CD14-positive monocyte (primary cell): ENCODE measurements at regions not wholly inside any gene's neighbourhood (a gene's known extent, or its start where the extent isn't known, plus 50 kb on each side); places are given as distances from the start of the nearest gene placed in this dataset.

Source experiments
- DNase-seq, 3 donors: peaks; one replicate each; pipeline ENCODE4 v3.0.0-alpha.2; 2011 to 2022
- H2AFZ ChIP-seq: 2 replicates; pipeline ENCODE4 v1.6.0; 2012; ENCODE audit warnings: mild to moderate bottlenecking, low read depth, low read length, inconsistent platforms; ENCODE audit not compliant: insufficient read depth, poor library complexity, severe bottlenecking
- H3K27ac ChIP-seq, 2 donors: 1 replicate in 1 of 2; 2 replicates in 1 of 2; pipeline ENCODE4 v1.5.1; 2012 to 2013; ENCODE audit warnings: low read length in 2 of 2, control low read depth in 1 of 2, inconsistent platforms in 1 of 2, low read depth in 1 of 2, mild to moderate bottlenecking in 1 of 2
- H3K27me3 ChIP-seq, 2 donors: one replicate each; pipeline versions ENCODE4 v1.6.0 to v1.6.1; 2011 to 2013; ENCODE audit warnings: low read length in 2 of 2; ENCODE audit not compliant: control insufficient read depth in 2 of 2, insufficient read depth in 2 of 2
- H3K36me3 ChIP-seq, 2 donors: replicated peaks in 1 of 2; 1 replicate in 1 of 2; 2 replicates in 1 of 2; pipeline versions ENCODE4 v1.5.1 to v1.6.1; 2012 to 2013; ENCODE audit warnings: low read length in 2 of 2, control low read depth in 1 of 2, inconsistent platforms in 1 of 2, mild to moderate bottlenecking in 1 of 2; ENCODE audit not compliant: insufficient read depth in 2 of 2, control insufficient read depth in 1 of 2
- H3K4me1 ChIP-seq, 2 donors: 1 replicate in 1 of 2; 2 replicates in 1 of 2; pipeline versions ENCODE4 v1.5.1 to v1.6.1; 2012 to 2013; ENCODE audit warnings: low read length in 2 of 2, control low read depth in 1 of 2, inconsistent platforms in 1 of 2, mild to moderate bottlenecking in 1 of 2, moderate library complexity in 1 of 2; ENCODE audit not compliant: insufficient read depth in 2 of 2, control insufficient read depth in 1 of 2
- H3K4me2 ChIP-seq: replicated peaks from 2 replicates; pipeline ENCODE3; 2012; ENCODE audit warnings: low read length, moderate library complexity, mild to moderate bottlenecking; ENCODE audit not compliant: poor library complexity, severe bottlenecking; ENCODE audit errors: extremely low read depth
- H3K4me3 ChIP-seq, 3 experiments: fragments of 200-600 bp in 1 of 3; sonication (generic) in 1 of 3; replicated peaks in 1 of 3; 1 replicate in 2 of 3; 2 replicates in 1 of 3; pipeline ENCODE4 v1.5.1; 2011 to 2013; ENCODE audit warnings: low read length in 3 of 3, mild to moderate bottlenecking in 3 of 3, control low read depth in 2 of 3, low read depth in 2 of 3, inconsistent platforms in 1 of 3, moderate library complexity in 1 of 3
- H3K79me2 ChIP-seq: 2 replicates; pipeline ENCODE4 v1.6.0; 2012; ENCODE audit warnings: mild to moderate bottlenecking, control low read depth, inconsistent platforms, low read length, moderate library complexity; ENCODE audit not compliant: insufficient read depth
- H3K9ac ChIP-seq: 2 replicates; pipeline ENCODE4 v1.6.0; 2017; ENCODE audit warnings: low read length, mild to moderate bottlenecking; ENCODE audit not compliant: insufficient read depth, poor library complexity, severe bottlenecking
- H3K9me3 ChIP-seq, 2 donors: replicated peaks in 1 of 2; 1 replicate in 1 of 2; 2 replicates in 1 of 2; pipeline versions ENCODE4 v1.5.1 to v1.6.1; 2012 to 2013; ENCODE audit warnings: low read length in 2 of 2, control low read depth in 1 of 2; ENCODE audit not compliant: control insufficient read depth in 1 of 2, insufficient read depth in 1 of 2
- H4K20me1 ChIP-seq: 2 replicates; pipeline ENCODE4 v1.6.0; 2012; ENCODE audit warnings: mild to moderate bottlenecking, low read length, control low read depth, moderate library complexity; ENCODE audit not compliant: insufficient read depth
- H3K27ac Mint-ChIP-seq, 7 donors: one replicate each; pipeline ENCODE4 v1.8.0; 2020; ENCODE audit warnings: mild to moderate bottlenecking in 7 of 7, mixed read lengths in 7 of 7, moderate library complexity in 6 of 7, inconsistent platforms in 2 of 7
- H3K27me3 Mint-ChIP-seq, 3 donors: one replicate each; pipeline ENCODE4 v1.8.0; 2021 to 2022; ENCODE audit warnings: low read depth in 3 of 3, mild to moderate bottlenecking in 3 of 3, mixed read lengths in 3 of 3, moderate library complexity in 3 of 3, inconsistent platforms in 1 of 3
- H3K36me3 Mint-ChIP-seq, 2 donors: one replicate each; pipeline ENCODE4 v1.8.0; 2020; ENCODE audit warnings: mixed read lengths in 2 of 2, inconsistent platforms in 1 of 2, mild to moderate bottlenecking in 1 of 2
- H3K4me1 Mint-ChIP-seq: one replicate; pipeline ENCODE4 v1.8.0; 2020; ENCODE audit warnings: mild to moderate bottlenecking, mixed read lengths
- H3K4me3 Mint-ChIP-seq, 2 donors: one replicate each; pipeline ENCODE4 v1.8.0; 2020; ENCODE audit warnings: mild to moderate bottlenecking in 2 of 2, mixed read lengths in 2 of 2, moderate library complexity in 1 of 2
- H3K9me3 Mint-ChIP-seq, 7 donors: one replicate each; pipeline ENCODE4 v1.8.0; 2020 to 2022; ENCODE audit warnings: mixed read lengths in 7 of 7, mild to moderate bottlenecking in 6 of 7, moderate library complexity in 6 of 7, inconsistent platforms in 2 of 7
- CTCF ChIP-seq: fragments of 200-600 bp; IDR thresholded peaks from one replicate; pipeline ENCODE4 v1.8.0; 2022; ENCODE audit warnings: antibody characterized with exemption, mild to moderate bottlenecking
- WGBS: methylation state at CpG from one replicate; pipeline ENCODE4 v1.1.5; 2013; ENCODE audit warnings: missing lambda C conversion rate; ENCODE audit not compliant: insufficient coverage; 5-methylcytosine and 5-hydroxymethylcytosine counted together
- intact Hi-C, 2 donors: fragments of 100-400 bp; cut with micrococcal nuclease; formaldehyde crosslinking; loops; one replicate each; pipeline versions ENCODE4 v1.15.0 to v1.15.1; 2023

- Mint-ChIP-seq H3K4me3 (no peak overlapping the region), H3K27ac (no peak overlapping the region), H3K4me1 (peaks cover 2% of the 10 kb centered on the region), H3K9me3 (peaks cover 0 to 7% (median 0%) of the 10 kb centered on the region in 7 donors), H3K27me3 (peaks cover 0 to 5% (median 0%) of the 10 kb centered on the region in 3 donors), H3K36me3 (no peaks in the 10 kb centered on the region)
- Histone ChIP-seq H3K9ac (no peak overlapping the region), H3K27ac (no peak overlapping the region), H2AFZ (no peak overlapping the region), H3K27me3 (no peaks in the 10 kb centered on the region), H4K20me1 (no peaks in the 10 kb centered on the region), H3K9me3 (no peaks in the 10 kb centered on the region), H3K4me3 (no peak overlapping the region), H3K4me2 (no peak overlapping the region), H3K4me1 (no peaks in the 10 kb centered on the region), H3K36me3 (no peaks in the 10 kb centered on the region), H3K79me2 (no peaks in the 10 kb centered on the region)
- intact Hi-C loops: no loop called here
- DNase-seq: no peak
- WGBS: no CpG with 5 or more reads among the region's 4 CpGs
- no peak for TF ChIP-seq CTCF
Observed at GRCh38 chr3:34203386-34203785, 405.0 kb downstream of the PDCD6IP start.

DNA sequence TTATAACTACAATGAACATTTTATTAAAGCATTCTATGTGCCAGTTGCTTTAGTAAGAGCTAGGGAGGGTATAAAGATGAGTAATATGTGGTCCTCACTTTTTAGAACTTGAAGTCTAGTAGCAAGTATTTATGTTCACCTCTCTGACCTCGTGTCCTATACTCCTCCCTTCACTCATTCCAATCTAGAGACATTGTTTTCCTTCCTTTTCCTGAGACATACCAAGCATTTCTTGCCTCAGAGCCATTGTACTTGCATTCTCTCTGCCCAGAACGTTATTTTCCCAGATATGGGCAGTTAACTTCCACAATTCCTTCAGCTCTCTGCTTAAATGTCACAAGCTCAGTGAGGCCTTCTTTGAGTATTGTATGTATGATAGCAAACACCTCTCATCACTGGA is 408.6 kb downstream of the PDCD6IP start:
- no peaks in the 10 kb centered on the region for H4K20me1 ChIP-seq
- H3K27me3 Mint-ChIP-seq: no peaks in the 10 kb centered on the region
- peaks cover 3% of the 10 kb centered on the region for H3K4me1 Mint-ChIP-seq
- H3K27ac Mint-ChIP-seq: no peak overlapping the region
- H2AFZ ChIP-seq: no peak overlapping the region
- H3K9ac ChIP-seq: no peak overlapping the region
- H3K9me3 Mint-ChIP-seq: peaks cover 0 to 7% (median 0%) of the 10 kb centered on the region in 7 donors
- H3K4me3 ChIP-seq: no peak overlapping the region
- H3K4me1 ChIP-seq: peaks cover 2 to 3% of the 10 kb centered on the region in 2 donors
- no peaks in the 10 kb centered on the region for H3K27me3 ChIP-seq
- DNase-seq: no peak
- no peak for TF ChIP-seq CTCF
- intact Hi-C loops: no loop called here
- no peak overlapping the region for H3K4me2 ChIP-seq
- H3K79me2 ChIP-seq: no peaks in the 10 kb centered on the region
- 100% methylated on average over 1 of the region's 2 CpGs for WGBS
- no peaks in the 10 kb centered on the region for H3K36me3 ChIP-seq
- H3K27ac ChIP-seq: no peak overlapping the region
- H3K4me3 Mint-ChIP-seq: no peak overlapping the region
- no peaks in the 10 kb centered on the region for H3K36me3 Mint-ChIP-seq
- no peaks in the 10 kb centered on the region for H3K9me3 ChIP-seq
